Neural cell (in vitro differentiated cells): ENCODE measurements at regions not wholly inside any gene's neighbourhood (a gene's known extent, or its start where the extent isn't known, plus 50 kb on each side); places are given as distances from the start of the nearest gene placed in this dataset.

Source experiments
- H2AFZ ChIP-seq: fragments of 200-600, 300-800 bp; sonication (generic), shearing (Covaris generic); 2 replicates; pipeline ENCODE4 v1.6.0; 2014; ENCODE audit warnings: low read depth, mild to moderate bottlenecking, antibody characterized with exemption, low read length, moderate library complexity
- H3F3A ChIP-seq: fragments of 200-600 bp; shearing (Covaris generic); 2 replicates; pipeline ENCODE4 v1.6.1; 2016; ENCODE audit warnings: mild to moderate bottlenecking, moderate library complexity, mixed read lengths, antibody characterized with exemption, low read length; ENCODE audit not compliant: insufficient read depth, poor library complexity, severe bottlenecking
- H3K27ac ChIP-seq: fragments of 200-600, 300-800 bp; sonication (generic), shearing (Covaris generic); 2 replicates; pipeline ENCODE4 v1.5.1; 2014; ENCODE audit warnings: mild to moderate bottlenecking, low read length, moderate library complexity
- H3K27me3 ChIP-seq: fragments of 300-800, 200-600 bp; sonication (generic), shearing (Covaris generic); 2 replicates; pipeline ENCODE4 v1.6.0; 2014; ENCODE audit warnings: mild to moderate bottlenecking, low read depth, low read length, moderate library complexity; ENCODE audit not compliant: insufficient read depth
- H3K36me3 ChIP-seq: fragments of 300-800, 200-600 bp; sonication (generic), shearing (Covaris generic); 2 replicates; pipeline ENCODE4 v1.5.1; 2014; ENCODE audit warnings: mild to moderate bottlenecking, antibody characterized with exemption, low read length, moderate library complexity; ENCODE audit not compliant: insufficient read depth
- H3K4me2 ChIP-seq: fragments of 300-800, 200-600 bp; sonication (generic), shearing (Covaris generic); 2 replicates; pipeline ENCODE4 v1.6.0; 2014; ENCODE audit warnings: mild to moderate bottlenecking, low read length
- H3K4me3 ChIP-seq: fragments of 300-800, 200-600 bp; sonication (generic), shearing (Covaris generic); 2 replicates; pipeline ENCODE4 v1.5.1; 2014; ENCODE audit warnings: mild to moderate bottlenecking, low read length, moderate library complexity
- H3K79me2 ChIP-seq: fragments of 200-600 bp; shearing (Covaris generic); replicated peaks from 2 replicates; pipeline ENCODE4 v1.6.0; 2014; ENCODE audit warnings: mild to moderate bottlenecking, low read length, moderate library complexity; ENCODE audit not compliant: insufficient read depth
- H3K9ac ChIP-seq: fragments of 300-800, 200-600 bp; sonication (generic), shearing (Covaris generic); 2 replicates; pipeline ENCODE4 v1.6.1; 2016; ENCODE audit warnings: mild to moderate bottlenecking, low read length, mixed read lengths
- H3K9me2 ChIP-seq: fragments of 200-600 bp; shearing (Covaris generic); 2 replicates; pipeline ENCODE4 v1.6.1; 2016; ENCODE audit warnings: mild to moderate bottlenecking, low read length, mixed read lengths; ENCODE audit not compliant: insufficient read depth
- H3K9me3 ChIP-seq: fragments of 200-600, 300-800 bp; sonication (generic), shearing (Covaris generic); 2 replicates; pipeline ENCODE4 v1.6.1; 2016; ENCODE audit warnings: mild to moderate bottlenecking, mixed run types, low read length, moderate library complexity, mixed read lengths
- H4K20me1 ChIP-seq: fragments of 200-600 bp; shearing (Covaris generic); 2 replicates; pipeline ENCODE4 v1.6.1; 2016; ENCODE audit warnings: mild to moderate bottlenecking, mixed run types; ENCODE audit not compliant: insufficient read depth
- CTCF ChIP-seq: fragments of 450-650 bp; IDR thresholded peaks from 2 replicates; pipeline ENCODE4 v1.5.1; 2014; ENCODE audit warnings: antibody characterized with exemption, mild to moderate bottlenecking, moderate library complexity; ENCODE audit not compliant: poor library complexity, severe bottlenecking
- EP300 ChIP-seq: fragments of 450-650 bp; conservative IDR thresholded peaks from 2 replicates; pipeline ENCODE4 v1.6.1; 2014; ENCODE audit warnings: antibody characterized with exemption, mild to moderate bottlenecking, moderate library complexity; ENCODE audit not compliant: poor library complexity, severe bottlenecking
- EZH2 ChIP-seq: fragments of 200-600, 300-800 bp; shearing (Covaris generic), sonication (generic); IDR thresholded peaks from 2 replicates; pipeline ENCODE4 v1.6.1; 2014; ENCODE audit warnings: antibody characterized with exemption, low read length, borderline replicate concordance, mild to moderate bottlenecking; ENCODE audit not compliant: insufficient read depth, poor library complexity, severe bottlenecking
- MXI1 ChIP-seq: fragments of 450-650 bp; conservative IDR thresholded peaks from 2 replicates; pipeline ENCODE4 v1.6.1; 2014; ENCODE audit warnings: antibody characterized with exemption, mild to moderate bottlenecking; ENCODE audit not compliant: poor library complexity, severe bottlenecking
- POLR2AphosphoS5 ChIP-seq: IDR thresholded peaks from 2 replicates; pipeline ENCODE4 v1.6.1; 2012
- RAD21 ChIP-seq: fragments of 450-650 bp; conservative IDR thresholded peaks from 2 replicates; pipeline ENCODE4 v1.6.1; 2014; ENCODE audit warnings: antibody characterized with exemption, mild to moderate bottlenecking, moderate library complexity
- REST ChIP-seq: IDR thresholded peaks from 2 replicates; pipeline ENCODE4 v1.6.1; 2012; ENCODE audit warnings: borderline replicate concordance
- SMC3 ChIP-seq: fragments of 450-650 bp; conservative IDR thresholded peaks from 2 replicates; pipeline ENCODE4 v1.6.1; 2014; ENCODE audit warnings: antibody characterized with exemption, mild to moderate bottlenecking, moderate library complexity; ENCODE audit not compliant: poor library complexity
- TAF1 ChIP-seq: IDR thresholded peaks from 2 replicates; pipeline ENCODE4 v1.6.1; 2012; ENCODE audit warnings: low read depth

- H3K79me2 ChIP-seq: no peaks in the 10 kb centered on the region
- no peaks in the 10 kb centered on the region for H3K9me2 ChIP-seq
- H3K9ac ChIP-seq: no peak overlapping the region
- no peaks in the 10 kb centered on the region for H3K9me3 ChIP-seq
- no peaks in the 10 kb centered on the region for H3K36me3 ChIP-seq
- no peaks in the 10 kb centered on the region for H3F3A ChIP-seq
- H3K4me3 ChIP-seq: no peak overlapping the region
- no peak overlapping the region for H3K27ac ChIP-seq
- H3K4me2 ChIP-seq: no peak overlapping the region
- no peaks in the 10 kb centered on the region for H4K20me1 ChIP-seq
- H3K27me3 ChIP-seq: no peaks in the 10 kb centered on the region
- H2AFZ ChIP-seq: no peak overlapping the region
- TF ChIP-seq MXI1 (no peak), TAF1 (no peak), CTCF (no peak), REST (no peak), SMC3 (no peak)
Observed at GRCh38 chr2:217258170-217258569, 398.3 kb upstream of the TNP1 start.

- Histone ChIP-seq H3K4me2 (no peak overlapping the region), H3K9me3 (no peaks in the 10 kb centered on the region), H3K4me3 (no peak overlapping the region), H3K27me3 (no peaks in the 10 kb centered on the region), H3K9me2 (no peaks in the 10 kb centered on the region), H3K9ac (no peak overlapping the region), H3K36me3 (no peaks in the 10 kb centered on the region), H2AFZ (no peak overlapping the region), H3K27ac (no peak overlapping the region), H3F3A (no peaks in the 10 kb centered on the region), H4K20me1 (no peaks in the 10 kb centered on the region), H3K79me2 (no peaks in the 10 kb centered on the region)
- TF ChIP-seq TAF1: no peak
- no peak for TF ChIP-seq POLR2AphosphoS5
- no peak for TF ChIP-seq RAD21
- no peak for TF ChIP-seq EZH2
- no peak for TF ChIP-seq MXI1
- no peak for TF ChIP-seq SMC3
- TF ChIP-seq EP300: no peak
- TF ChIP-seq CTCF: no peak
- TF ChIP-seq REST: no peak
Observed at GRCh38 chr2:217256251-217256650, 396.4 kb upstream of the TNP1 start.
